Naive B cell (primary cell): ENCODE measurements at regions not wholly inside any gene's neighbourhood (a gene's known extent, or its start where the extent isn't known, plus 50 kb on each side); places are given as distances from the start of the nearest gene placed in this dataset.
"Not testable (repeated sequence)": the region's sequence is repeated elsewhere in the genome, so short reads cannot be mapped to it uniquely, and the experiment has no call there.

ENCODE experiments used
- ATAC-seq, 2 donors: fragments of 150-1000 bp; cut with Tn5 transposase; 2 replicates each; pipeline ENCODE4 v1.10.0; 2021; ENCODE audit warnings: low read depth in 2 of 2, mild to moderate bottlenecking in 2 of 2, moderate library complexity in 2 of 2
- DNase-seq: peaks from one replicate; pipeline ENCODE4 v3.0.0; 2022
- H3K27ac Mint-ChIP-seq, 6 donors: one replicate each; pipeline ENCODE4 v1.8.0; 2020 to 2022; ENCODE audit warnings: mild to moderate bottlenecking in 6 of 6, mixed read lengths in 6 of 6, moderate library complexity in 5 of 6, inconsistent platforms in 2 of 6
- H3K27me3 Mint-ChIP-seq, 3 donors: one replicate each; pipeline ENCODE4 v1.8.0; 2021 to 2022; ENCODE audit warnings: mixed read lengths in 3 of 3, mild to moderate bottlenecking in 1 of 3
- H3K36me3 Mint-ChIP-seq, 2 donors: one replicate each; pipeline ENCODE4 v1.8.0; 2020 to 2022; ENCODE audit warnings: mixed read lengths in 2 of 2, inconsistent platforms in 1 of 2, mild to moderate bottlenecking in 1 of 2
- H3K4me1 Mint-ChIP-seq, 3 donors: one replicate each; pipeline ENCODE4 v1.8.0; 2020 to 2022; ENCODE audit warnings: mixed read lengths in 3 of 3, inconsistent platforms in 1 of 3, mild to moderate bottlenecking in 1 of 3, moderate library complexity in 1 of 3
- H3K4me3 Mint-ChIP-seq, 8 donors: one replicate each; pipeline ENCODE4 v1.8.0; 2020 to 2022; ENCODE audit warnings: mild to moderate bottlenecking in 8 of 8, mixed read lengths in 8 of 8, moderate library complexity in 8 of 8, inconsistent platforms in 2 of 8
- H3K9me3 Mint-ChIP-seq, 7 donors: one replicate each; pipeline ENCODE4 v1.8.0; 2020 to 2022; ENCODE audit warnings: mixed read lengths in 7 of 7, mild to moderate bottlenecking in 5 of 7, inconsistent platforms in 2 of 7, moderate library complexity in 1 of 7

DNA sequence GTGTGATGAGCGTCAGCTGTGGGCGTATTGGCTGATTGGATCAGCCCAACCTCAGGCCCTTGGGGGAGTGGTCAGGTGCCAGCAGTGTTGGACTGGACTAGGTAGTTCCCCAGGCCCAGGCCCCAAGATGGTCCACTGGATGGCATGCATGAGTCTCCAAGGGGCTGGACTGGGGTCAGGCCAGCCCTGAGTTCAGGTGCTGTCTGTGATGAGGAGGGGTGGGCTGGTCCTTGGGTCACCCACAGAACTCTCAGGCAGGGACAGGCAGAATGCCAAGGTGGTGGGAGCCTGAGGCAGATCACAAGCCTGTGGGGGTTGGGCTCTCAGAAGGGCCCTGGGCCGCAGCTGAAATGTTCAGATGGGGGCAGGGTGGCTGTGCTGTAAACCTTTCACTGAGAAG is 59.5 kb upstream of the THUMPD2 start:
- Mint-ChIP-seq H3K36me3 (no peaks in the 10 kb centered on the region), H3K4me1 (no peaks in the 10 kb centered on the region), H3K27me3 (no peaks in the 10 kb centered on the region), H3K9me3 (peaks cover 0 to 29% (median 16%) of the 10 kb centered on the region in 7 donors), H3K27ac (no peak overlapping the region), H3K4me3 (peak overlapping the region in 1 of 8 donors; percentile 48)
- ATAC-seq (no peak), DNase-seq (no peak)

DNA sequence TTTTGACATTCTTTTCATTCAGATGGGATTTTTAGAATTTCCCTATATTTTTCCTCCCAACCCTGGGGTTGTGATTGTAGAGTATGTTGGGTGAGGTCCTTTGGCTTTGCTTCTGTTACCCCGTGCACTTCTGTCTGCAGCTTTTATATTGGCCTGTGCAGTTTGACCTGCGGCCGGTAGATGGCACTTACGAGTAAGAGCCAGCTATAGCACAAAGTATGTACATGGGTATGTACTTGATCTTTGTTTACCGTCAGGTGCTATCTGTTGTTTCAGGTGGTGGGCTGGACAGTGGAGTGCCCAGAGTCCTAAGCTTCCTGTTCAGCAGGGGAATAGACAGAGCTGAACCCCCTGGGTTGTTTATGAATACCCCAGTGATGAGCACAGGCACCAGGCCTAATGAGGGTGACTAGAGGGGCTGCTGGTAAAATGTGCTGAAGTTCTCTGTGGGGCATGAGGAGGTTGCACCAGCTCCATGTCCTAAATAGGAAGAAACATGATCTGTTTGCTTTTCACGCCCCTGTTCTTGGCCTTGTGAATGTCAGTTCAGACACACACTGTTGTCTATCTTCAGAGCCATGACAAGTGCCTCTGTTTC is 58.9 kb upstream of the THUMPD2 start:
- ATAC-seq = no peak
- H3K9me3 Mint-ChIP-seq = peaks cover 0 to 29% (median 16%) of the 10 kb centered on the region in 7 donors
- no peak overlapping the region for H3K4me3 Mint-ChIP-seq
- no peaks in the 10 kb centered on the region for H3K36me3 Mint-ChIP-seq
- H3K4me1 Mint-ChIP-seq = no peaks in the 10 kb centered on the region
- no peak for DNase-seq
- no peak overlapping the region for H3K27ac Mint-ChIP-seq
- no peaks in the 10 kb centered on the region for H3K27me3 Mint-ChIP-seq

DNA sequence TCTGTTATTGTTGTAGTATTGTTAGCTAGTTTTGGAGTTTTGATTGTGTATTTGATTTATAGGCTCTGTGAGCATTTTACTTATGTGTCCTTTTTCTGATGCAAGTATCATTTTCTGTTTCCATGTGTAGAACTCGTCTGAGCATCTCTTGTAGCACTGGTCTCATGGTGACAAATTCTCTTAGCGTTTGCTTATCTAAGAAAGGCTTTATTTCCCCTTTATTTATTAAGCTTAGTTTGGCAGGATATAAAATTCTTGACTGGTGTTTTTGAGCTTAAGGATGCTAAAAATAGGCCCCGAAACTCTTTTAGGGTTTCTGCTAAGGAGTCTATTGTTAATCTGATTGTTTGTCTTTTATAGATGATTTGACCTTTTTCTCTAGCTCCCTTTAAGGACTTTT is 57.6 kb upstream of the THUMPD2 start:
- no peak overlapping the region for H3K4me3 Mint-ChIP-seq
- H3K9me3 Mint-ChIP-seq = peaks cover 0 to 29% (median 16%) of the 10 kb centered on the region in 7 donors
- no peaks in the 10 kb centered on the region for H3K4me1 Mint-ChIP-seq
- no peaks in the 10 kb centered on the region for H3K27me3 Mint-ChIP-seq
- no peak for ATAC-seq
- no peak overlapping the region for H3K27ac Mint-ChIP-seq
- H3K36me3 Mint-ChIP-seq = no peaks in the 10 kb centered on the region
- no peak for DNase-seq

DNA sequence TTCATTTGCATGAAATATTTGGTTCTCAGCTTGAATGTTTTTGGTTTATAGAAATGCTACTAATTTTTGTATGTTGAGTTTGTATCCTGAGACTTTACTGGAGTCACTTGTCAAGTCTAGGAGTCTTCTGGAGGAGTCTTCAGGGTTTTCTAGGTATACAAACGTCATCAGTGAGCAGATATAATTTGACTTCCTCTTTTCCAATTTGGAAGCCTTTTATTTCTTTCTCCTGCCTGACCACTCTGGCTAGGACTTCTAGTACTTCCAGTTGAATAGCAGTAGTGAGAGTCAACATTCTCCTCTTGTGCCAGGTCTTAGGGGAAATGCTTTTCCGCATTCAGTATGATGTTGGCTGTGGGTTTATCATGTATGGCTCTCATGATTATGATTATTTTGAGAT is 55.4 kb upstream of the THUMPD2 start:
- H3K4me3 Mint-ChIP-seq = no peak overlapping the region
- no peaks in the 10 kb centered on the region for H3K36me3 Mint-ChIP-seq
- DNase-seq (no peak), ATAC-seq (no peak)
- no peak overlapping the region for H3K27ac Mint-ChIP-seq
- no peaks in the 10 kb centered on the region for H3K27me3 Mint-ChIP-seq
- H3K4me1 Mint-ChIP-seq = no peaks in the 10 kb centered on the region
- H3K9me3 Mint-ChIP-seq = peaks cover 0 to 29% (median 17%) of the 10 kb centered on the region in 7 donors

DNA sequence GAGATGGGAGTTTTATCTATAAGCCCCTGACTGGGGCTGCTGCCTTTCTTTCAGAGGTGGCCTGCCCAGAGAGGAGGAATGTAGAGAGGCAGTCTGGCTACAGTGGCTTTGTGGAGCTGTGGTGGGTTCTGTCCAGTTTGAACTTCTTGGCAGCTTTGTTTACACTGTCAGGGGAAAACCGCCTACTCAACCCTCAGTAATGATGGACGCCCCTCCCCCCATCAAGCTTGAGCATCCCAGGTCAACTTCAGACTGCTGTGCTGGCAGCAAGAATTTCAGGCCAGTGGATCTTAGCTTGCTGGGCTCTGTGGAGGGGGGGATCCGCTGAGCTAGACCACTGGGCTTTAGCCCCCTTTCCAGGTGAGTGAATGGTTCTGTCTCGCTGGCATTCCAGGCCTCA is 51.6 kb upstream of the THUMPD2 start:
- not testable (repeated sequence) for H3K36me3 Mint-ChIP-seq, H3K27ac Mint-ChIP-seq, H3K9me3 Mint-ChIP-seq, H3K27me3 Mint-ChIP-seq, DNase-seq, H3K4me3 Mint-ChIP-seq, H3K4me1 Mint-ChIP-seq, ATAC-seq
